ENCODE measurements at regions not wholly inside any gene's neighbourhood (a gene's known extent, or its start where the extent isn't known, plus 50 kb on each side); places are given as distances from the start of the nearest gene placed in this dataset.
"Not testable (repeated sequence)": the region's sequence is repeated elsewhere in the genome, so short reads cannot be mapped to it uniquely, and the experiment has no call there.

DNA sequence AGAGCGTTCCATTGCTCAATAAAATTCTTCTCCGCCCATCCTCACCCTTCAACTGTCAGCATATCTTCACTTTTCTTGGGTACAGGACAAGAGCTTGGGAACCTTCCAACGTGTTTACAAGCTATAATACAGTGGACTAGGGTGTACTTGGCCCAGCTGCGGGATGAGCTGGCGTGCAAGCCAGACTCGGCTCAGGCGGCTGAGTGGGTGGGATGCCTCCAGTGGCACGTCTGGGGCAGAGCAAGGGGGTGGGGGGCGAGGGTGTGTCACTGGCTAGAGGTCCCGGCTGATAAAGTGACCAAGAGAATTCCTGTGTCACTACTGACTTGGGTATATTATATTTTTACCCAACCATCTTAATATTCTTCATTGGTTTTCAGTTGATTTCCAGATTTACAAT lies 179.7 kb downstream of the EVA1A start:
- TF ChIP-seq CTCF (IDR thresholded peaks at IDR 0.05): no peak
- H3K4me3 ChIP-seq: no peak overlapping the region
- no peaks in the 10 kb centered on the region for H3K36me3 ChIP-seq (ENCODE audit: low read depth)
- H3K9me3 ChIP-seq: no peaks in the 10 kb centered on the region
- ATAC-seq (no peak), DNase-seq (no peak)
- intact Hi-C loops (cut with DNase I, micrococcal nuclease): no loop called here
- no peaks in the 10 kb centered on the region for H3K4me1 ChIP-seq (ENCODE audit: low read depth)

DNA sequence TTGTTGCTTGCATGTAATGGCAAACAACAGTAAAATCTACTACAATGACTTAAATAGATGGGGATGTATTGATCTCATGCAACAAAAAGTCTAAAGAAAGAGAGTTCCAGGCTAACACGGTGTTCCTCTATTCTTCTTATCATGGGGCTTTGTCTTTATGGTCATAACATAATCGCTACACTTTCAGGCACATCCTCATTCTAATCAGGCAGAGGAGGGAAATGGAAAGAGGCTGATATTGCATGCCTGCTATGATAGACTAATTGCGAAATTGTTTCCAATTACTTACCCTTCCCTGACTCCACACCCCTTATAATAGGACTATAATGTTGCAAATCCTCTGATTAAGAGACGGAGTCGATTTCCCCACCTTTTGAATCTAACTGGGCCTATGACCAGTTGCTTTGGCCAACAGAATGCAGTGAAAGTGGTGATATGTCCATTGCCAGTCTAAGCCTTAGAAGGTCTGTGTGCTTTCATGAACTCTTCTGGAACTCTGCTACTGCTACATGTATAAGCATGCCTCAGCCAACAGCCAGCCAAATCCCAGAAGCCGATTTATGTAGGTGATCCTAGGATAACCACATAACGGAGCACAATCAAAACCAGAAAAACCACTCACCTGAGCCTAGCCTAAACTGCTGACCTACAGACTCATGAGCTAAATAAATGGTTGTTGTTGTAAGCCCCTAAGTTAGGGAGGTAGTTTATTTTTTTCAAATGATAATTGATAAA lies 180.3 kb upstream of the TACR1 start:
- ATAC-seq (no peak), DNase-seq (no peak)
- no peaks in the 10 kb centered on the region for H3K4me1 ChIP-seq (ENCODE audit: low read depth)
- no peaks in the 10 kb centered on the region for H3K9me3 ChIP-seq
- no peak for TF ChIP-seq CTCF (IDR thresholded peaks at IDR 0.05)
- no peak overlapping the region for H3K4me3 ChIP-seq
- no peaks in the 10 kb centered on the region for H3K36me3 ChIP-seq (ENCODE audit: low read depth)
- intact Hi-C loops (cut with DNase I, micrococcal nuclease): no loop called here

- no peak for ATAC-seq
- TF ChIP-seq CTCF (IDR thresholded peaks at IDR 0.05): no peak
- intact Hi-C loops (cut with DNase I, micrococcal nuclease): no loop called here
- H3K36me3 ChIP-seq (ENCODE audit: low read depth): no peaks in the 10 kb centered on the region
- H3K4me3 ChIP-seq: no peak overlapping the region
- H3K9me3 ChIP-seq: no peaks in the 10 kb centered on the region
- H3K4me1 ChIP-seq (ENCODE audit: low read depth): no peaks in the 10 kb centered on the region
- DNase-seq: no peak
These were observed 176.6 kb upstream of the TACR1 start for GRCh38 chr2:75375646-75376582.

DNA sequence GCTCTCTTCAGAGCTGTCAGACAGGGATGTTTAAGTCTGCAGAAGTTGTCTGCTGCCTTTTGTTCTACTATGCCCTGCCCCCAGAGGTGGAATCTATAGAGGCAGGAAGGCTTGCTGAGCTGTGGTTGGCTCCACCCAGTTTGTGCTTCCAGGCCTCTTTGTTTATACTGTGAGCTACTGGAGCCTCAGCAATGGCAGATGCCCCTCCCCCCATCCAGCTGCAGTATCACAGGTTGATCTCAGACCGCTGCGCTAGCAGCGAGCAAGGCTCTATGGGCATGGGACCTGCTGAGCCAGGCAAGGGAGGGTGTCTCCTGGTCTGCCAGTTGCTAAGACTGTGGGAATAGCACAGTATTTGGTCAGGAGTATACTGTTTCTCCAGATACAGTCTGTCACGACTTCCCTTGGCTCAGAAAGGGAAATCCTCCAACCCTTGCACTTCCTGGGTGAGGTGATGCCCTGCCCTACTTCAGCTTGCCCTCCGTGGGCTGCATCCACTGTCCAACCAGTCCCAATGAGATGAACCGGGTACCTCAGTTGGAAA lies 175.2 kb upstream of the TACR1 start:
- H3K4me3 ChIP-seq; ATAC-seq; H3K36me3 ChIP-seq (ENCODE audit: low read depth); DNase-seq; intact Hi-C loops (cut with DNase I, micrococcal nuclease); H3K9me3 ChIP-seq; H3K4me1 ChIP-seq (ENCODE audit: low read depth): not testable (repeated sequence)

DNA sequence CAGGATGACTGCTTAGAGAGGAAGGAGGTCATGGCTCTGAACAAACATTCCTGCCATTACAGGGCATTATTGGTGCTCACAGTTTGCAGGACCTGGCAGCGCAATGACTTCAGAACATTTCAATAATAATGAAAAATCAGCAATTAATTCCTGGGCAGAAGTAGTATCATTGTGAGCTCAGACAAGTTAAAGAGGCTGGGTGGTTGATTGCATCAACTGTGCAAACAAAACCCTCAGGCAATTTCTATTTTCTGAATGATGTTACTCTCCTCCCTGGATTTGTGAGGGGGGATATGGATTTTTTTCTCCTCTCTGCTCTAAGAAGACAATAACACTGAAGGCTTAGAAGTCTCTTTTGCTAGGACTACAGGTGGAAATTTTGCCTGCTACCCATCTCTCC lies 168.1 kb upstream of the TACR1 start:
- no peak for TF ChIP-seq CTCF (IDR thresholded peaks at IDR 0.05)
- no peaks in the 10 kb centered on the region for H3K4me1 ChIP-seq (ENCODE audit: low read depth)
- DNase-seq: no peak
- intact Hi-C loops (cut with DNase I, micrococcal nuclease): no loop called here
- H3K9me3 ChIP-seq: no peaks in the 10 kb centered on the region
- no peak for ATAC-seq
- H3K36me3 ChIP-seq (ENCODE audit: low read depth): no peaks in the 10 kb centered on the region
- H3K4me3 ChIP-seq: no peak overlapping the region

DNA sequence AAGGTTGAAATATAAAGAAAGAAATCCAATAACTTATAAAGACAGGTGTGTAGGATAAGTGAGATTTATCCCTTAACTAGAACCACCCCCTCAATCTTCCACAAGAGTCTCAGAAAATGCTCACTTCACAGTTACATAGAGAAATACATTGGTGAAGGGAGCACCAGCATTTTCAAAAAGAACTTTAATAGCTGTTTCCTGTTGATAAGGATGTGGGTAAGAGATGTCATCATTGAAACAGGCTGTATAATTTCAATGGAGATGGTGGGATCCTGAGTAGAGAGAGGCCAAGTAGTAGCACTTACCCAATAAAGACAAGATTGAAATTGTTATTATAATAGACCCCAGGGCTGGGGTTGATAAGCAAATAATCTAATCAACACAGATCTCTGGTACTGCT lies 162.2 kb upstream of the TACR1 start:
- TF ChIP-seq CTCF (IDR thresholded peaks at IDR 0.05): no peak
- no peak overlapping the region for H3K4me3 ChIP-seq
- no peaks in the 10 kb centered on the region for H3K9me3 ChIP-seq
- no peaks in the 10 kb centered on the region for H3K4me1 ChIP-seq (ENCODE audit: low read depth)
- DNase-seq: no peak
- no peaks in the 10 kb centered on the region for H3K36me3 ChIP-seq (ENCODE audit: low read depth)
- intact Hi-C loops (cut with DNase I, micrococcal nuclease): no loop called here
- no peak for ATAC-seq
